Type B pancreatic cell (in vitro differentiated cells): ENCODE measurements at regions not wholly inside any gene's neighbourhood (a gene's known extent, or its start where the extent isn't known, plus 50 kb on each side); places are given as distances from the start of the nearest gene placed in this dataset.

Source experiments
- DNase-seq: peaks from one replicate; pipeline ENCODE4 v3.0.0; 2021; ENCODE audit warnings: mixed read lengths; ENCODE audit not compliant: unreplicated experiment; ENCODE audit errors: extremely low spot score
- H3K27ac Mint-ChIP-seq: 2 replicates; pipeline ENCODE4 v1.8.0; 2021; ENCODE audit warnings: mild to moderate bottlenecking, mixed read lengths
- H3K27me3 Mint-ChIP-seq: 2 replicates; pipeline ENCODE4 v1.8.0; 2021; ENCODE audit warnings: mixed read lengths
- H3K36me3 Mint-ChIP-seq: 2 replicates; pipeline ENCODE4 v1.8.0; 2021; ENCODE audit warnings: mixed read lengths
- H3K4me1 Mint-ChIP-seq: one replicate; pipeline ENCODE4 v1.8.0; 2021; ENCODE audit warnings: mixed read lengths; ENCODE audit not compliant: unreplicated experiment
- H3K4me3 Mint-ChIP-seq: 2 replicates; pipeline ENCODE4 v1.8.0; 2021; ENCODE audit warnings: mild to moderate bottlenecking, mixed read lengths
- H3K9me3 Mint-ChIP-seq: 2 replicates; pipeline ENCODE4 v1.8.0; 2021; ENCODE audit warnings: mixed read lengths
- TF ChIP-seq, protein P1 (sequence below): fragments of 200-600 bp; sonication (generic); conservative IDR thresholded peaks from 2 replicates; pipeline ENCODE4 v1.5.0; 2021; ENCODE audit warnings: antibody characterized with exemption, mild to moderate bottlenecking

DNA sequence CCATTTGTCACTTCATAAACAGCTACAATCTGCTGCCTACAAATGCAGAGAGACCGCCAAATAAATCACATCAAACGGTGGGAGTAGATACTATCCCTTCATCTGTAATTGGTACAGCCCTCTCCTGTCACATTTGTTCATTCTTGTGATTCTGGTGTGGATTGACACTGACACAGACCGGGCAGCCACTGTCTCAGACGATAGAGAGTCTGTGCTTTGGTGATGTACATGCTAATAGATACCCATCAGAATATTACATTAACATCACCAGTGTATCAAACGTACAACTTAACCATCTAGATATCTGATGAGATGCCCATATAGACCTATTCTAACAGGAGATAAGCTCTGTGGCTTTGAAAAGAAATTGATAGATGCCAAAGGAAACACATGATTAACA is 419.7 kb upstream of the ZEB2 start:
- Mint-ChIP-seq H3K36me3 (peaks cover 3% of the 10 kb centered on the region), H3K27me3 (peaks cover 14% of the 10 kb centered on the region), H3K4me1 (peaks cover 51% of the 10 kb centered on the region), H3K9me3 (peaks cover 3% of the 10 kb centered on the region), H3K4me3 (no peak overlapping the region), H3K27ac (no peak overlapping the region)
- TF ChIP-seq, protein P1, sequence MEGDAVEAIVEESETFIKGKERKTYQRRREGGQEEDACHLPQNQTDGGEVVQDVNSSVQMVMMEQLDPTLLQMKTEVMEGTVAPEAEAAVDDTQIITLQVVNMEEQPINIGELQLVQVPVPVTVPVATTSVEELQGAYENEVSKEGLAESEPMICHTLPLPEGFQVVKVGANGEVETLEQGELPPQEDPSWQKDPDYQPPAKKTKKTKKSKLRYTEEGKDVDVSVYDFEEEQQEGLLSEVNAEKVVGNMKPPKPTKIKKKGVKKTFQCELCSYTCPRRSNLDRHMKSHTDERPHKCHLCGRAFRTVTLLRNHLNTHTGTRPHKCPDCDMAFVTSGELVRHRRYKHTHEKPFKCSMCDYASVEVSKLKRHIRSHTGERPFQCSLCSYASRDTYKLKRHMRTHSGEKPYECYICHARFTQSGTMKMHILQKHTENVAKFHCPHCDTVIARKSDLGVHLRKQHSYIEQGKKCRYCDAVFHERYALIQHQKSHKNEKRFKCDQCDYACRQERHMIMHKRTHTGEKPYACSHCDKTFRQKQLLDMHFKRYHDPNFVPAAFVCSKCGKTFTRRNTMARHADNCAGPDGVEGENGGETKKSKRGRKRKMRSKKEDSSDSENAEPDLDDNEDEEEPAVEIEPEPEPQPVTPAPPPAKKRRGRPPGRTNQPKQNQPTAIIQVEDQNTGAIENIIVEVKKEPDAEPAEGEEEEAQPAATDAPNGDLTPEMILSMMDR = no peak
- DNase-seq = no peak

DNA sequence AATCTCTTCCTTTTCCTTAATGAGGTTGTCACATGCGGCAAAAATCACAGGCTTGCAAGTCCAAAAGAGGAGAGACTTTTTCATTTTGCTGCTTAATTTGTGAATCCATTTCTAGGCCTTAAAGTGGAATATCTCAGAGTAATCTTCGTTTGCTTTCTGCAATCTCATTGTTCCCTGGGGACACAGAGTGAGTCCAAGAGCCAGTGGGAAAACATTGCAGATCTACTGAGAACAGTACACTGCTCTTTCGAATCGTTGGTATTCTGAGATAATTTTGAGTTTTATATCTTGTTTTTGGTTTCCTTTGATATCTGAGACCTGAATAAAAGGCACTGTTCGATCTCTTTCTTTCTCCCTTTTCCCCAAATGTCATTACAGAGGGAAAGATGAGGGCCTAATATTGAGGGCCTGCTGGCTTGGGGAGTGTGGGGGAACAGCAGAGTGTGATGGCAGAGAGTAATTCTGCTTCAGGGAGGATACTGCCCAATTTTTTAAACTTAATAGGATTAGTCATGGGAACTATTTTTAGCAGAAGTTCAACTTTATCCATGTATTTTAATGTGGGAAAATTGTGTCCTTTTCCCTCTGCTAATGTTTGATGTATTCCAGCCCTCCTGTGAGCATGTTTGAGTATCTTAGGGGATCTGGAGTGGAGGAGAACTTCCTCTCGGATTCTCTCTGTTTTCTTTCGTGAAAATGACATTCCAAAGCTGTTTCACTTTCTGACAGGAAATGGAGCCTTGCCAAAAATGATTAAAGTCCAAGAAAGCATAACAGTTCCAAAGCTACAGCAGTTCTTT is 418.2 kb upstream of the ZEB2 start:
- peaks cover 3% of the 10 kb centered on the region for H3K9me3 Mint-ChIP-seq
- TF ChIP-seq, protein P1 = no peak
- no peak overlapping the region for H3K4me3 Mint-ChIP-seq
- peaks cover 3% of the 10 kb centered on the region for H3K36me3 Mint-ChIP-seq
- H3K4me1 Mint-ChIP-seq = peaks cover 44% of the 10 kb centered on the region
- peak overlapping the region; percentile 15 for H3K27ac Mint-ChIP-seq
- H3K27me3 Mint-ChIP-seq = peaks cover 14% of the 10 kb centered on the region
- DNase-seq = no peak

DNA sequence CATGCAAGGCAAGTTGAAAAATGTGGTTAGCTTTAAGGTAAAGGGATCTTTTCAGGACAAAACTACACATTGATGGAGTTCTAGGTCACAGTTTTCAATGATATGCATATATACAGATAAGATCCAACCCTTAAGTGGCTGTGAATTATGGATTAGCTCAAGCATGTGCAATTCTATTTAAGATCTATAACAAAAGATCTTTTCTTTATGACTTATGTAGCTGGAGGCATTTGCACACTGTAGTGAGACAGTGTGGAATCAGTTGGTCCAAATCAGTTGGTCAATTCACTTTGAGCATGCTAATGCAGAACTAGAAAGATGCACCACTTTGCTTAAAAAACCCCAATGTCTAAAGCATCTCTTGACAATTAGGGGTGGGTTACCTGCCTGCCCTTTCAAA is 417.1 kb upstream of the ZEB2 start:
- H3K36me3 Mint-ChIP-seq = peaks cover 3% of the 10 kb centered on the region

DNA sequence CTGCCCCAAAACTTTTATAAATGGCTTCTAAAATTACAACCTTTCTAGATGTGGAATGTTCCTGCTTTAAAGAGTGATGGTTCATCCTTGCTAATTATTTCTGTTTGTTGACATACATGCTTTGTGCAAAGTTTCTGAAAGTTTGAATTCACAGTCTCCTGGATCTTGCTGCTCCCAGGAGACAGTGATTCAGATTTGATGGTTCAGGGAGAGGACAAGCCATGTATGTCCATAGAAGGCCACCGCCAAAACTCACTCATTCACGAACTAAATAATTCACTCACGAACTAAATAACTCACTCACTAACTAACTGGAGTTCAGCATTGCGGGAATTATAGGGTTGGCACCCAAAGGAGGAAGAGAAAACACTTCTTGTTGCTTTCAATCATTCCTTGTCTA is 416.5 kb upstream of the ZEB2 start:
- H3K27ac Mint-ChIP-seq = no peak overlapping the region
- H3K4me3 Mint-ChIP-seq = no peak overlapping the region
- H3K4me1 Mint-ChIP-seq = peaks cover 35% of the 10 kb centered on the region
- H3K27me3 Mint-ChIP-seq = peaks cover 12% of the 10 kb centered on the region
- TF ChIP-seq, protein P1 = no peak
- peaks cover 3% of the 10 kb centered on the region for H3K9me3 Mint-ChIP-seq
- H3K36me3 Mint-ChIP-seq = peaks cover 3% of the 10 kb centered on the region
- no peak for DNase-seq

More for the DNA sequence above, 417.1 kb upstream of the ZEB2 start:
- peaks cover 12% of the 10 kb centered on the region for H3K27me3 Mint-ChIP-seq
- H3K27ac Mint-ChIP-seq = no peak overlapping the region
- peaks cover 3% of the 10 kb centered on the region for H3K9me3 Mint-ChIP-seq
- DNase-seq = no peak
- TF ChIP-seq, protein P1 = no peak
- H3K4me1 Mint-ChIP-seq = peaks cover 35% of the 10 kb centered on the region
- H3K4me3 Mint-ChIP-seq = no peak overlapping the region

DNA sequence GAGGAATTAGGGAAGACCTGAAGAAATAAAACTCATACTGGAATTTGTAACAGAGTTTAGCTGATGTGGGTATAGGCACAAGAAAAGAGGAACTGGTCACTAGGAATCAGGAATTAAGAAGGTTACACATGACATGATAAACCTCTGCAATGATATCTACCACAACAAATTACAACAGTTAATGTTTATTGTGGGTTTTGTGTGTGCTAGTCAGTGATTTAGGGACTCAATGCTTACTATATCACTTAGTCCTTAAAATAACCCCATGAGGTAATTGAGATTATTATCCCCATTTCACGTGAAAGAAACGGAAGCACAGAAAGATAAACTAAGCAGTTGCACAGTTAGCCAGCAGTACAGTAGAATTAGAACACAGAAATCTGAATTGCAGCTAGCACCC is 415.8 kb upstream of the ZEB2 start:
- H3K4me1 Mint-ChIP-seq = peaks cover 35% of the 10 kb centered on the region
- H3K27ac Mint-ChIP-seq = no peak overlapping the region
- no peaks in the 10 kb centered on the region for H3K36me3 Mint-ChIP-seq
- TF ChIP-seq, protein P1 = no peak
- no peak for DNase-seq
- no peak overlapping the region for H3K4me3 Mint-ChIP-seq
- peaks cover 3% of the 10 kb centered on the region for H3K9me3 Mint-ChIP-seq
- H3K27me3 Mint-ChIP-seq = peaks cover 9% of the 10 kb centered on the region
